OCI-LY1 (cell line): ENCODE measurements at regions not wholly inside any gene's neighbourhood (a gene's known extent, or its start where the extent isn't known, plus 50 kb on each side); places are given as distances from the start of the nearest gene placed in this dataset.

ENCODE experiments used
- H2AFZ ChIP-seq: fragments of 200-600 bp; sonication (generic), shearing (Covaris generic); 2 replicates; pipeline ENCODE4 v1.6.0; 2014; ENCODE audit warnings: antibody characterized with exemption, mild to moderate bottlenecking, low read length
- H3F3A ChIP-seq: fragments of 200-600 bp; sonication (generic), shearing (Covaris generic); 2 replicates; pipeline ENCODE4 v1.6.0; 2014; ENCODE audit warnings: mild to moderate bottlenecking, antibody characterized with exemption, low read length, moderate library complexity; ENCODE audit not compliant: insufficient read depth
- H3K27ac ChIP-seq: fragments of 200-600 bp; sonication (generic); 2 replicates; pipeline ENCODE4 v1.5.1; 2014; ENCODE audit warnings: low read length, mixed run types, mild to moderate bottlenecking, low read depth; ENCODE audit not compliant: poor library complexity, severe bottlenecking
- H3K27me3 ChIP-seq: fragments of 200-600 bp; sonication (generic); 2 replicates; pipeline ENCODE4 v1.6.0; 2014; ENCODE audit warnings: antibody characterized with exemption, mild to moderate bottlenecking, low read length, moderate library complexity; ENCODE audit not compliant: insufficient read depth
- H3K36me3 ChIP-seq: fragments of 200-600 bp; sonication (generic); 2 replicates; pipeline ENCODE4 v1.6.1; 2014; ENCODE audit warnings: mild to moderate bottlenecking, antibody characterized with exemption, low read length, moderate library complexity, mixed read lengths; ENCODE audit not compliant: insufficient read depth
- H3K4me1 ChIP-seq: fragments of 200-600 bp; sonication (generic); 2 replicates; pipeline ENCODE4 v1.5.1; 2014; ENCODE audit warnings: mild to moderate bottlenecking, low read length, moderate library complexity; ENCODE audit not compliant: insufficient read depth, severe bottlenecking
- H3K4me2 ChIP-seq: fragments of 200-600 bp; sonication (generic), shearing (Covaris generic); 2 replicates; pipeline ENCODE4 v1.6.1; 2014; ENCODE audit warnings: low read length
- H3K4me3 ChIP-seq: fragments of 200-600 bp; sonication (generic); 2 replicates; pipeline ENCODE4 v1.5.1; 2014; ENCODE audit warnings: low read length, low read depth, mild to moderate bottlenecking, mixed read lengths; ENCODE audit not compliant: poor library complexity, severe bottlenecking
- H3K79me2 ChIP-seq: fragments of 200-600 bp; shearing (Covaris generic); 2 replicates; pipeline ENCODE4 v1.6.1; 2016; ENCODE audit warnings: mixed run types, low read length, mixed read lengths; ENCODE audit not compliant: insufficient read depth
- H3K9ac ChIP-seq: fragments of 200-600 bp; sonication (generic), shearing (Covaris generic); 2 replicates; pipeline ENCODE4 v1.6.1; 2014; ENCODE audit warnings: mild to moderate bottlenecking, low read length, mixed read lengths
- H3K9me2 ChIP-seq: fragments of 200-600 bp; sonication (generic), shearing (Covaris generic); 2 replicates; pipeline ENCODE4 v1.6.1; 2014; ENCODE audit warnings: low read depth, mild to moderate bottlenecking, low read length, mixed read lengths
- H3K9me3 ChIP-seq: fragments of 200-600 bp; shearing (Covaris generic); 2 replicates; pipeline ENCODE4 v1.6.1; 2014; ENCODE audit warnings: low read length, mixed read lengths
- H4K20me1 ChIP-seq: fragments of 200-600 bp; sonication (generic), shearing (Covaris generic); 2 replicates; pipeline ENCODE4 v1.6.0; 2016; ENCODE audit warnings: mild to moderate bottlenecking, low read length; ENCODE audit not compliant: insufficient read depth
- EZH2 ChIP-seq: fragments of 200-600 bp; sonication (generic), shearing (Covaris generic); IDR thresholded peaks from 2 replicates; pipeline ENCODE4 v1.8.0; 2017; ENCODE audit warnings: borderline replicate concordance, mixed run types, mild to moderate bottlenecking, antibody characterized with exemption, low read length, moderate library complexity, mixed read lengths
- TF ChIP-seq, protein P1 (sequence below): fragments of 200-600 bp; sonication (generic), shearing (Covaris generic); IDR thresholded peaks from 2 replicates; pipeline ENCODE4 v1.5.1; 2017; ENCODE audit warnings: mild to moderate bottlenecking, antibody characterized with exemption, low read length, moderate library complexity, mixed read lengths

DNA sequence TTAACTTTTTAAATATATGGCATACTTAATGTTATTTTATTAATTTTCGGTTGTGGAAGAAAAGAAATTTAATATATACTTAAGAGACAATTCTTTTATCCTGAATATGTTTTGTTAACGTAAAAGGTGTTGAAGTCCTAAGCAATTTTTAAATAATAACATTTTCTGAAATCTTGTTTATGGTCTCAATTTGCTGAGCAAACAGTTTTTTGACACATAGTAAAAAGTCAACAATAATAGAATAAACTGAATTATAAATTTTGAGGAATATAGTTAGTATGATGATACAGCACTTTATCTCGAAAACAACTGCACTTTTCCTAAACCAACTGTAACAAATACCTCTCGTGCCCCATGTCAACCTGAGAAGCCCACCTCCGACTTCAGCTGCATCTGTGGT, 229.8 kb upstream of the TARS1 start:
- Histone ChIP-seq H3K4me1 (no peaks in the 10 kb centered on the region), H3K9ac (no peak overlapping the region), H3K36me3 (no peaks in the 10 kb centered on the region), H3K9me3 (no peaks in the 10 kb centered on the region), H3K4me2 (no peak overlapping the region), H3K79me2 (no peaks in the 10 kb centered on the region), H4K20me1 (no peaks in the 10 kb centered on the region), H3K27me3 (no peaks in the 10 kb centered on the region), H2AFZ (no peak overlapping the region), H3K9me2 (no peaks in the 10 kb centered on the region), H3F3A (no peaks in the 10 kb centered on the region), H3K27ac (no peak overlapping the region), H3K4me3 (no peak overlapping the region)
- no peak for TF ChIP-seq EZH2
- TF ChIP-seq, protein P1, sequence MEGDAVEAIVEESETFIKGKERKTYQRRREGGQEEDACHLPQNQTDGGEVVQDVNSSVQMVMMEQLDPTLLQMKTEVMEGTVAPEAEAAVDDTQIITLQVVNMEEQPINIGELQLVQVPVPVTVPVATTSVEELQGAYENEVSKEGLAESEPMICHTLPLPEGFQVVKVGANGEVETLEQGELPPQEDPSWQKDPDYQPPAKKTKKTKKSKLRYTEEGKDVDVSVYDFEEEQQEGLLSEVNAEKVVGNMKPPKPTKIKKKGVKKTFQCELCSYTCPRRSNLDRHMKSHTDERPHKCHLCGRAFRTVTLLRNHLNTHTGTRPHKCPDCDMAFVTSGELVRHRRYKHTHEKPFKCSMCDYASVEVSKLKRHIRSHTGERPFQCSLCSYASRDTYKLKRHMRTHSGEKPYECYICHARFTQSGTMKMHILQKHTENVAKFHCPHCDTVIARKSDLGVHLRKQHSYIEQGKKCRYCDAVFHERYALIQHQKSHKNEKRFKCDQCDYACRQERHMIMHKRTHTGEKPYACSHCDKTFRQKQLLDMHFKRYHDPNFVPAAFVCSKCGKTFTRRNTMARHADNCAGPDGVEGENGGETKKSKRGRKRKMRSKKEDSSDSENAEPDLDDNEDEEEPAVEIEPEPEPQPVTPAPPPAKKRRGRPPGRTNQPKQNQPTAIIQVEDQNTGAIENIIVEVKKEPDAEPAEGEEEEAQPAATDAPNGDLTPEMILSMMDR: no peak

DNA sequence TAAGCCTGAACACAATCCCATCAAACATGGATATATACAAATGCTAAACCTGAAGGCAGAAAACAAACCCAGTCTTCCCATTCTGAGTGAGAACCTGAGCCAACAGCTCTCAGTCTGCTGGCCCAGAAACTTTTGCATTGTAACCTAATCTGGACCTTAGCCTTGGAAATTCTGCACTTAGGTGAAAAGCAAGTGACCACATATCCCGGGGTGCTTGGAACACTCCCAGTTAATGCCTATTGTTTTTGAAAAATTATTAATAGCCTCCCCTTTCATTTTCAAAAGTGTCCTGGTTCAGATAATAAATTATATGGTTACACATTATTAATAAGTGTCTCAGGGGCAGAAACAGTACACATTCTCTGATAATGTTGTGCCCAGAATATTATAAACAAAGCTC, 228.3 kb upstream of the TARS1 start:
- TF ChIP-seq, protein P1: no peak
- TF ChIP-seq EZH2: no peak
- H3K4me3 ChIP-seq: no peak overlapping the region
- no peak overlapping the region for H3K27ac ChIP-seq
- no peaks in the 10 kb centered on the region for H3F3A ChIP-seq
- H2AFZ ChIP-seq: no peak overlapping the region
- no peaks in the 10 kb centered on the region for H3K4me1 ChIP-seq
- H3K9me2 ChIP-seq: no peaks in the 10 kb centered on the region
- no peaks in the 10 kb centered on the region for H4K20me1 ChIP-seq
- H3K27me3 ChIP-seq: no peaks in the 10 kb centered on the region
- H3K79me2 ChIP-seq: no peaks in the 10 kb centered on the region
- H3K4me2 ChIP-seq: no peak overlapping the region
- H3K9me3 ChIP-seq: no peaks in the 10 kb centered on the region
- H3K36me3 ChIP-seq: no peaks in the 10 kb centered on the region
- H3K9ac ChIP-seq: no peak overlapping the region

DNA sequence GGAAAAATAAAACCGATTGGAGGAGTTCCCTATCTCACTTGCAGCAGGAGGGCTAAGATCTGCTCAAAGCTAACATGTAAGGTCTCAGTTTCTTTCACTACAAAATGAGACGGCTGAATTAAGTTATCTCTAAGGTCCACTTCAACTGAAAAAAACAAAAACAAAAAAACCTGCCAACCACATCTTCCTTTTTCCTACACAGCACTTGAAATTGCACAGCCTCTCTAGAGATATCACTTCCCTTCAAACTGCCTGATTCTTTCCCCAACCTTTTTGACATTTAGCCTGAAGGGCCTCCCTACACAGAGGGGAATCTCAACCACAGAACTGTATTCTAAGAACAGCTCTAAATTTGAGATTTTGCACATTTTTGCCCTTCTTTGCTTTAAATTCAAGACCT, 227.9 kb upstream of the TARS1 start:
- Histone ChIP-seq H3K9ac (no peak overlapping the region), H3K9me3 (no peaks in the 10 kb centered on the region), H2AFZ (no peak overlapping the region), H3K4me2 (no peak overlapping the region), H4K20me1 (no peaks in the 10 kb centered on the region), H3K9me2 (no peaks in the 10 kb centered on the region), H3K79me2 (no peaks in the 10 kb centered on the region), H3K27me3 (no peaks in the 10 kb centered on the region), H3K4me3 (no peak overlapping the region), H3F3A (no peaks in the 10 kb centered on the region), H3K4me1 (no peaks in the 10 kb centered on the region), H3K27ac (no peak overlapping the region), H3K36me3 (no peaks in the 10 kb centered on the region)
- TF ChIP-seq EZH2: no peak
- TF ChIP-seq, protein P1: no peak
